HCT116 (cell line): ENCODE measurements at regions not wholly inside any gene's neighbourhood (a gene's known extent, or its start where the extent isn't known, plus 50 kb on each side); places are given as distances from the start of the nearest gene placed in this dataset.

Experiments
- ATAC-seq: fragments of 200-7000 bp; cut with Tn5 transposase; 2 replicates; pipeline ENCODE4 v1.9.1; 2020; ENCODE audit warnings: mild to moderate bottlenecking, moderate library complexity
- BruUV-seq: library from RNA; stranded (reverse); fragments of 400-500 nt; replicated peaks from 2 replicates; lab custom pipeline; 2021; lab: Mats Ljungman, UMichigan
- CTCF ChIA-PET: fragments of 300-600 bp; sonication (Branson Sonifier 250); formaldehyde crosslinking; loops from one replicate; lab custom pipeline; 2021; ENCODE audit warnings: antibody characterized with exemption; lab: Charles Lee
- POLR2A ChIA-PET: fragments of 300-600, 350-600 bp; sonication (Branson Sonifier 250); formaldehyde crosslinking; loops from one replicate; lab custom pipeline; 2021; ENCODE audit warnings: antibody characterized with exemption; lab: Charles Lee
- RAD21 ChIA-PET, 2 experiments: fragments of 300-600 bp; sonication (Branson Sonifier 250); formaldehyde crosslinking; loops; one replicate each; lab custom pipeline; 2023; ENCODE audit warnings: low total read pairs in 2 of 2; ENCODE audit not compliant: uncharacterized antibody in 2 of 2, unreplicated experiment in 2 of 2, low non-redundant PET in 1 of 2; lab: Charles Lee
- DNase-seq: peaks from one replicate; pipeline ENCODE4 v3.0.0-alpha.2; 2010; ENCODE audit warnings: low read depth, low spot score
- H2AFZ ChIP-seq: fragments of 200-600 bp; shearing (Covaris generic), sonication (generic); 2 replicates; pipeline ENCODE4 v1.6.1; 2017; ENCODE audit warnings: low read depth, mixed run types, mixed read lengths, antibody characterized with exemption, low read length; ENCODE audit not compliant: poor library complexity, severe bottlenecking
- H3K27ac ChIP-seq: 2 replicates; pipeline ENCODE4 v1.5.1; 2012; ENCODE audit warnings: low read depth, low read length
- H3K27me3 ChIP-seq: fragments of 200-600 bp; sonication (generic); 2 replicates; pipeline ENCODE4 v1.6.1; 2016; ENCODE audit warnings: mixed run types, low read length, mixed read lengths; ENCODE audit not compliant: insufficient read depth
- H3K36me3 ChIP-seq, 2 experiments: fragments of 200-500 bp in 1 of 2; fragments of 200-600 bp in 1 of 2; sonication (Bioruptor generic) in 1 of 2; sonication (generic) in 1 of 2; 2 replicates each; pipeline versions ENCODE4 v1.5.1 to v1.6.1; 2014 to 2016; ENCODE audit warnings: low read length in 2 of 2, inconsistent platforms in 1 of 2, mixed read lengths in 1 of 2, mixed run types in 1 of 2; ENCODE audit not compliant: insufficient read depth in 2 of 2, control insufficient read depth in 1 of 2
- H3K4me1 ChIP-seq, 2 experiments: fragments of 200-600 bp in 1 of 2; sonication (generic) in 1 of 2; 2 replicates each; pipeline versions ENCODE4 v1.5.1 to v1.6.1; 2012 to 2017; ENCODE audit warnings: low read length in 2 of 2, inconsistent platforms in 1 of 2, mild to moderate bottlenecking in 1 of 2, mixed read lengths in 1 of 2, mixed run types in 1 of 2, moderate library complexity in 1 of 2; ENCODE audit not compliant: insufficient read depth in 2 of 2, control insufficient read depth in 1 of 2
- H3K4me2 ChIP-seq: fragments of 200-600 bp; sonication (generic); 2 replicates; pipeline ENCODE4 v1.6.1; 2017; ENCODE audit warnings: mixed run types, low read length, mixed read lengths
- H3K4me3 ChIP-seq, 2 experiments: fragments of 200-600 bp in 1 of 2; sonication (generic) in 1 of 2; replicated peaks in 1 of 2; 2 replicates each; pipeline ENCODE4 v1.5.1; 2011 to 2016; ENCODE audit warnings: low read length in 2 of 2, control low read depth in 1 of 2, low read depth in 1 of 2, mild to moderate bottlenecking in 1 of 2, mixed read lengths in 1 of 2, mixed run types in 1 of 2
- H3K79me2 ChIP-seq: fragments of 200-600 bp; sonication (generic); 2 replicates; pipeline ENCODE4 v1.6.1; 2017; ENCODE audit warnings: mild to moderate bottlenecking, mixed run types, low read length, moderate library complexity, mixed read lengths; ENCODE audit not compliant: insufficient read depth
- H3K9ac ChIP-seq: fragments of 200-600 bp; sonication (generic); 2 replicates; pipeline ENCODE4 v1.6.1; 2016; ENCODE audit warnings: low read length, mixed read lengths
- H3K9me2 ChIP-seq: fragments of 200-600 bp; sonication (generic), shearing (Covaris generic); 2 replicates; pipeline ENCODE4 v1.6.1; 2017; ENCODE audit warnings: mixed run types, mild to moderate bottlenecking, moderate library complexity; ENCODE audit not compliant: insufficient read depth
- H3K9me3 ChIP-seq, 2 experiments: fragments of 200-500 bp in 1 of 2; fragments of 200-600 bp in 1 of 2; sonication (Bioruptor generic) in 1 of 2; sonication (generic) in 1 of 2; 2 replicates each; pipeline ENCODE4 v1.6.1; 2014 to 2017; ENCODE audit warnings: low read length in 2 of 2, mixed read lengths in 2 of 2, inconsistent platforms in 1 of 2, low read depth in 1 of 2, mild to moderate bottlenecking in 1 of 2, mixed run types in 1 of 2, moderate library complexity in 1 of 2; ENCODE audit not compliant: control insufficient read depth in 1 of 2, insufficient read depth in 1 of 2
- H4K20me1 ChIP-seq: fragments of 200-600 bp; sonication (generic), shearing (Covaris generic); 2 replicates; pipeline ENCODE4 v1.6.1; 2017; ENCODE audit warnings: mixed run types, mild to moderate bottlenecking, moderate library complexity; ENCODE audit not compliant: insufficient read depth
- CEBPB ChIP-seq: IDR thresholded peaks from 2 replicates; pipeline ENCODE4 v1.6.1; 2012; ENCODE audit warnings: low read depth
- EGR1 ChIP-seq: IDR thresholded peaks from 2 replicates; pipeline ENCODE4 v1.6.1; 2012; ENCODE audit warnings: low read depth
- ELF1 ChIP-seq: IDR thresholded peaks from 2 replicates; pipeline ENCODE4 v1.6.1; 2012; ENCODE audit warnings: low read depth, borderline replicate concordance
- EZH2 ChIP-seq: fragments of 200-600 bp; sonication (generic); IDR thresholded peaks from 2 replicates; pipeline ENCODE4 v1.6.1; 2017; ENCODE audit warnings: antibody characterized with exemption, mixed run types
- FOSL1 ChIP-seq: IDR thresholded peaks from 2 replicates; pipeline ENCODE4 v1.6.1; 2012; ENCODE audit warnings: low read depth
- JUND ChIP-seq: IDR thresholded peaks from 2 replicates; pipeline ENCODE4 v1.6.1; 2012
- RAD21 ChIP-seq: IDR thresholded peaks from 2 replicates; pipeline ENCODE4 v1.6.1; 2012; ENCODE audit warnings: low read depth, mild to moderate bottlenecking
- SRF ChIP-seq: IDR thresholded peaks from 2 replicates; pipeline ENCODE4 v1.6.1; 2012; ENCODE audit warnings: low read depth
- TCF7L2 ChIP-seq: IDR thresholded peaks from 2 replicates; pipeline ENCODE4 v1.7.0; 2011; ENCODE audit warnings: borderline replicate concordance, inconsistent platforms; ENCODE audit not compliant: insufficient read depth, insufficient read length; ENCODE audit errors: extremely low read depth
- YY1 ChIP-seq: IDR thresholded peaks from 2 replicates; pipeline ENCODE4 v1.6.1; 2011; ENCODE audit warnings: low read length, low read depth, moderate library complexity, mild to moderate bottlenecking; ENCODE audit not compliant: insufficient replicate concordance; ENCODE audit errors: extremely low read depth
- ZFX ChIP-seq: fragments of 450-650 bp; IDR thresholded peaks from 2 replicates; pipeline ENCODE4 v1.6.1; 2017
- intact Hi-C: fragments of 100-400 bp; cut with micrococcal nuclease; formaldehyde crosslinking; loops from 2 replicates; pipeline ENCODE4 v1.10.0; 2022
- TF ChIP-seq, protein P1 (sequence below): IDR thresholded peaks from 2 replicates; pipeline ENCODE4 v1.6.1; 2012

DNA sequence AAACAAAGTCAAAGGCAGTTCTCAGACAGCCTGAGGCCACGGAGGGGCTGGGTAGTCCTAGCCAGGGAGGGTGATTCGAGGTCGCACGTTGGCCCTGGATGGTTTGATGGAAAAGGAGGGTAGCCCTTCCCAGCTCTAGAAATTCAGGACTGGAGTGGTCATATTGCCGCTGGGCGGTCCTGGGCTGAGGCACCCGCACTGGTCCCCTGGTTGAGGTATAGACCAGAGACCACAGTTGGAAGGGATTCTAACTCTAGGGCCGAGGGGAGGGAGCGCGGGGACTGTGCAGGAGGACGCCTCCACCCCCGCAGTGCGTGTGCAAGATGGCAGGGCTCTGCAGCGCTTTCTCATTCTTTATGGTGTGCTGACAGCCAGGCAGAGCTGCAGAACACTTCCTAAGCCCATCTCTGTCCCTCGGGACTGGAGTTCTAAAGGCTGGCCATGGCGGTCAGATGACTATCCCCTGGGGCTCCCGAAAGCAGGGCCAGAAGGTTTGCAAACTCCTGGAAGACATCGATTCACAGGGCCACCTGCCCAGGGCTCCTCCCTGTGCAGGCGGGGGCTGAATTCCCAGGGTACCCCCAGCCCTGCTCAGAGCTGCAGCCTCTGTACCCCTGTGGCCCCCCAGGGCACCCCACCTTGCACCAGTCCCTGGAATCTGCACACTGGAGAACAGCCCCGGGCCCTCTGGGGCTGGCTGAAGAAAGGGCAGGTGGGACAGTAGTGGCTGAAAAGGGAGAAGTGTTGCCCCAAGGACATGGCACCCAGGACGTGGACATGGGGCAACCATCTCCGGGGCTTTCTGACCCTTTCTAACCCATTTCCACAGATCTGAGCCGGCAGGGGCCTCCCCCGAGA, 51.0 kb upstream of the ELN start:
- intact Hi-C loops, result no loop called here
- no peaks in the 10 kb centered on the region for H3K9me3 ChIP-seq
- H3K27ac ChIP-seq, result no peak overlapping the region
- no peaks in the 10 kb centered on the region for H4K20me1 ChIP-seq
- no peaks in the 10 kb centered on the region for H3K9me2 ChIP-seq
- H3K27me3 ChIP-seq, result no peaks in the 10 kb centered on the region
- no peak overlapping the region for H3K9ac ChIP-seq
- peaks cover 9 to 16% of the 10 kb centered on the region in 2 experiments for H3K4me1 ChIP-seq
- no peak overlapping the region for H3K4me2 ChIP-seq
- no peak for ATAC-seq
- H3K79me2 ChIP-seq, result no peaks in the 10 kb centered on the region
- ChIA-PET POLR2A (no interaction called here), CTCF (no interaction called here), RAD21 (no interaction called here)
- no TSS peak for BruUV-seq
- TF ChIP-seq EGR1 (no peak), RAD21 (no peak), EZH2 (no peak), FOSL1 (no peak), JUND (no peak), ELF1 (no peak), YY1 (no peak), CEBPB (no peak), TCF7L2 (no peak), ZFX (no peak), SRF (no peak)
- TF ChIP-seq, protein P1, sequence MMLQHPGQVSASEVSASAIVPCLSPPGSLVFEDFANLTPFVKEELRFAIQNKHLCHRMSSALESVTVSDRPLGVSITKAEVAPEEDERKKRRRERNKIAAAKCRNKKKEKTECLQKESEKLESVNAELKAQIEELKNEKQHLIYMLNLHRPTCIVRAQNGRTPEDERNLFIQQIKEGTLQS, result no peak
- no peak for DNase-seq
- no peak overlapping the region for H3K4me3 ChIP-seq
- H3K36me3 ChIP-seq, result no peaks in the 10 kb centered on the region
- no peak overlapping the region for H2AFZ ChIP-seq
